ENCODE measurements at regions not wholly inside any gene's neighbourhood (a gene's known extent, or its start where the extent isn't known, plus 50 kb on each side); places are given as distances from the start of the nearest gene placed in this dataset.

GRCh38 chr9:87276327-87276841 is 221.3 kb upstream of the DAPK1 start:
- Histone ChIP-seq H3K27me3 (no peaks in the 10 kb centered on the region), H3K4me1 (no peaks in the 10 kb centered on the region), H3K36me3 (ENCODE audit: low read depth, missing control alignments) (no peaks in the 10 kb centered on the region), H3K27ac (no peak overlapping the region), H3K9me3 (no peaks in the 10 kb centered on the region), H3K4me3 (no peak overlapping the region)
- DNase-seq = no peak
- intact Hi-C loops (cut with DNase I; ENCODE audit: low total_unique reads) = no loop called here
- WGBS, 2 donors = 90 to 92% methylated on average over 8 of the region's 8 CpGs
- TF ChIP-seq CTCF (IDR thresholded peaks at IDR 0.05) (no peak), POLR2A (IDR thresholded peaks at IDR 0.05) (no peak)

- Histone ChIP-seq H3K27ac (no peak overlapping the region), H3K36me3 (ENCODE audit: low read depth, missing control alignments) (no peaks in the 10 kb centered on the region), H3K4me3 (no peak overlapping the region), H3K4me1 (no peaks in the 10 kb centered on the region), H3K9me3 (no peaks in the 10 kb centered on the region), H3K27me3 (no peaks in the 10 kb centered on the region)
- TF ChIP-seq POLR2A (IDR thresholded peaks at IDR 0.05) (no peak), CTCF (IDR thresholded peaks at IDR 0.05) (no peak)
- 72 to 83% methylated on average over 3 of the region's 3 CpGs for WGBS, 2 donors
- DNase-seq = no peak
- intact Hi-C loops (cut with DNase I; ENCODE audit: low total_unique reads) = no loop called here
Observed at GRCh38 chr9:87276851-87277261, 220.8 kb upstream of the DAPK1 start.

GRCh38 chr9:87277346-87277745 is 220.3 kb upstream of the DAPK1 start:
- H3K27me3 ChIP-seq = no peaks in the 10 kb centered on the region
- H3K27ac ChIP-seq = no peak overlapping the region
- no peak overlapping the region for H3K4me3 ChIP-seq
- H3K9me3 ChIP-seq = no peaks in the 10 kb centered on the region
- intact Hi-C loops (cut with DNase I; ENCODE audit: low total_unique reads) = no loop called here
- no peak for DNase-seq
- H3K36me3 ChIP-seq (ENCODE audit: low read depth, missing control alignments) = no peaks in the 10 kb centered on the region
- WGBS, 2 donors = 84 to 91% methylated on average over 3 of the region's 3 CpGs
- no peaks in the 10 kb centered on the region for H3K4me1 ChIP-seq
- TF ChIP-seq CTCF (IDR thresholded peaks at IDR 0.05) (no peak), POLR2A (IDR thresholded peaks at IDR 0.05) (no peak)

GRCh38 chr9:87278971-87279733 is 218.5 kb upstream of the DAPK1 start:
- 86 to 87% methylated on average over 3 of the region's 3 CpGs for WGBS, 2 donors
- Histone ChIP-seq H3K4me3 (no peak overlapping the region), H3K9me3 (no peaks in the 10 kb centered on the region), H3K36me3 (ENCODE audit: low read depth, missing control alignments) (no peaks in the 10 kb centered on the region), H3K4me1 (no peaks in the 10 kb centered on the region), H3K27ac (no peak overlapping the region), H3K27me3 (no peaks in the 10 kb centered on the region)
- intact Hi-C loops (cut with DNase I; ENCODE audit: low total_unique reads) = no loop called here
- no peak for DNase-seq
- TF ChIP-seq CTCF (IDR thresholded peaks at IDR 0.05) (no peak), POLR2A (IDR thresholded peaks at IDR 0.05) (no peak)

- H3K4me1 ChIP-seq = peaks cover 4% of the 10 kb centered on the region
- intact Hi-C loops (cut with DNase I; ENCODE audit: low total_unique reads) = no loop called here
- no peak overlapping the region for H3K4me3 ChIP-seq
- H3K9me3 ChIP-seq = no peaks in the 10 kb centered on the region
- no peak for DNase-seq
- H3K27me3 ChIP-seq = no peaks in the 10 kb centered on the region
- H3K36me3 ChIP-seq (ENCODE audit: low read depth, missing control alignments) = no peaks in the 10 kb centered on the region
- no peak overlapping the region for H3K27ac ChIP-seq
- 95% methylated on average over 5 of the region's 5 CpGs for WGBS, 2 donors
- TF ChIP-seq POLR2A (IDR thresholded peaks at IDR 0.05) (no peak), CTCF (IDR thresholded peaks at IDR 0.05) (no peak)
Observed at GRCh38 chr9:87280421-87280820, 217.2 kb upstream of the DAPK1 start.

Measured in testis (tissue), 2 donors.